GM21528 (cell line): ENCODE measurements at regions not wholly inside any gene's neighbourhood (a gene's known extent, or its start where the extent isn't known, plus 50 kb on each side); places are given as distances from the start of the nearest gene placed in this dataset.

ENCODE experiments used
- ATAC-seq: cut with Tn5 transposase; IDR thresholded peaks from one replicate; pipeline ENCODE4 v1.9.1; 2021; ENCODE audit warnings: mild to moderate bottlenecking, moderate library complexity; ENCODE audit not compliant: unreplicated experiment, low FRiP score

DNA sequence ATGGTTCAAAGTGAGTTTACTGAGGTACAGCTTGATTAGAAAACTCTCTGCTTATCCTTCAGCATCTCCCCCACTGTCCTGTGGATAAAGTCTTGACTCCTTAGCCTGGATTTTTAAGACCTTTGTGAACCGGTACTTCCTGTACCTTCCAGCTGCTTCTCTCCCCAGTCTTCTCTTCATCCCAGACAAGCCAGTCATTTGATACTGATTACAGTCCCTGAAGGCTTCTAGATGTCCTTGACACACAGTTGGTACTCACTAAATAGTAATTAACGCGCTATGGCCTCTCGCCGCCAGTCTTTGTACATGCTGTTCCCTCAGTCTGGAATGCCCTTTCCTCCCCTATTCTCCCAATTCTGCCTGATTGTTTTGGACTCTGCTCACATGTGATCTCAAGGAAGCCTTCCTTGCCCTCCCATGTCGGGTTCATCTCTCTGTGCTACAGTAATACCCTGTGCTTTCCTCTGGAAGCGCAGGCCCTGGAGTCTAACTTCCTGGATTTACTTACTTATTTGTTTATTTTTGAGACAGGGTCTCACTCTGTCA, 50.6 kb upstream of the PTGR2 start:
- ATAC-seq = no peak

- no peak for ATAC-seq
Measured at GRCh38 chr14:73797543-73798265, 53.9 kb upstream of the PTGR2 start.

- no peak for ATAC-seq
Measured at GRCh38 chr14:73796893-73797542, 54.6 kb upstream of the PTGR2 start.

GRCh38 chr14:73796415-73796814, 55.2 kb upstream of the PTGR2 start:
- ATAC-seq = no peak

GRCh38 chr14:73795974-73796373, 55.7 kb upstream of the PTGR2 start:
- ATAC-seq = no peak

GRCh38 chr14:73795466-73795865, 56.2 kb upstream of the PTGR2 start:
- no peak for ATAC-seq

- ATAC-seq = no peak
Measured at GRCh38 chr14:73794146-73794545, 57.5 kb upstream of the PTGR2 start.

GRCh38 chr14:73792481-73792880, 59.1 kb upstream of the PTGR2 start:
- ATAC-seq = no peak

GRCh38 chr14:73789989-73790581, 61.5 kb upstream of the PTGR2 start:
- ATAC-seq = no peak

- no peak for ATAC-seq
Measured at GRCh38 chr14:73788701-73789551, 62.7 kb upstream of the PTGR2 start.

- no peak for ATAC-seq
Measured at GRCh38 chr14:73788317-73788598, 63.4 kb upstream of the PTGR2 start.

GRCh38 chr14:73787486-73788316, 63.9 kb upstream of the PTGR2 start:
- peak; percentile 33 for ATAC-seq

DNA sequence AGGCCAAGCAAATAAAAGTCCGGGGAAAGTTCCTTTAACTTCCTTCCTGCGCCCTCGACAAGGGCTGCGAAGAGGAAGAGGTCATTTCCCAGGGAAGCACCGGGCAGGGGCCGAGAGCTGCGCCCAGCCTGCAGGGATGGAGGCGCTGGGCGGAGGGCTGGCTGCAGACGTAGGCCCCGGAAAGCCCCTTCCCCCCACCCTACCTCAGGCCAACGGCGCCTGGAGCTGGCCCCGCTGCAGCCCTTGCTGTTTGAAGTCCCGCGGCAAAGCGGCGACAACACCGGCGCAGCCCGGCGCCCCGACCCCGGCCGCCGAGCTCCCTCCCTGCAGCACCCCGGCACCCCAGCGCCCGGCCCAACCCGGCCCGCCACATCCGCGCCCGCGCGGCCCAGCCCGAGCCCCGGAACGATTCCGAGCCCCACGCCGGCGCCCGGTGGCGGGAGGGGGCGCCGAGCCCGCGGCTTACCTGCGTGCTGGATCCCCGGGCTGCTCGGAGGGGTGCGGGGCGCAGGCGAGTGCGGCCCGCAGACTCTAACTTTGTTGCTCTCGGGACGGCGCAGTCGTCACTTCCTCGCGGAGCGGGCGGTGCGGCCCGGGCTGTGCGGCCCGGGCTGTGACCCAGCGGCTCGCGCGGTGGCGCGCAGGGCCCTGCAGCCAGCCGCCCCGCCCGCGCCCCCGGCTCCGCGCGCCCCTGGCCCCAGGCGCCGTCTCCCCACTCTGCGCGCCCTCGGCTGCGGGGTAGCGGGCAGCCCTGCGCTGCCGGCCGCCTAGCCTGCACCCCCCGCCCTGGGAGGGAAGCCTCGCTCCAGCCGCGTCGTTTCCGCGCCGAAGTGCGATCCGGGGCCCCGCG, 64.8 kb upstream of the PTGR2 start:
- peak; percentile 46 for ATAC-seq

- ATAC-seq = no peak
Measured at GRCh38 chr14:73785834-73786635, 65.6 kb upstream of the PTGR2 start.

GRCh38 chr14:73785336-73785833, 66.2 kb upstream of the PTGR2 start:
- no peak for ATAC-seq

DNA sequence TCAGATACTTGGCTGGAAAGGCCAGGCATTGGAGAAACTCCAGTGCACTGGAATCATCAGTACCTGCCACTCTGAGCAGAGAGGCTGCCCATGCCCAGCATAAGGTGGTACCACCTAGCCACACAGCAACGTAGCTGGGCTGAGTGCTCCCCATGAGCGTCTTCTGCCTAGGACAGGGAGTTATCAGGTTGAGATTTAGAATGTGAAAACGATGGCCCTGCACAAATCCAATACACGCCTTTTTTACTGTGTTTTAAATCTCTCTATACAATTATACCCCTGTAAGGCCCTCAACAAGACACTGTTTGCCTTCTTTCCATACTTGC, 66.7 kb upstream of the PTGR2 start:
- no peak for ATAC-seq

GRCh38 chr14:73784181-73784987, 67.2 kb upstream of the PTGR2 start:
- ATAC-seq = no peak
